ENCODE measurements at regions not wholly inside any gene's neighbourhood (a gene's known extent, or its start where the extent isn't known, plus 50 kb on each side); places are given as distances from the start of the nearest gene placed in this dataset.

GRCh38 chr14:51575349-51576116 lies 76.2 kb upstream of the FRMD6 start:
- no peak for TF ChIP-seq CTCF (IDR thresholded peaks at IDR 0.05; ENCODE audit: low read depth, low read length)
- no peak overlapping the region for H3K4me3 ChIP-seq (ENCODE audit: low read depth, low read length)

GRCh38 chr14:51576117-51576430 lies 75.6 kb upstream of the FRMD6 start:
- no peak overlapping the region for H3K4me3 ChIP-seq (ENCODE audit: low read depth, low read length)

GRCh38 chr14:51576879-51577278 lies 74.8 kb upstream of the FRMD6 start:
- no peak for TF ChIP-seq CTCF (IDR thresholded peaks at IDR 0.05; ENCODE audit: low read depth, low read length)
- no peak overlapping the region for H3K4me3 ChIP-seq (ENCODE audit: low read depth, low read length)

More at GRCh38 chr14:51576117-51576430, 75.6 kb upstream of the FRMD6 start:
- TF ChIP-seq CTCF (IDR thresholded peaks at IDR 0.05; ENCODE audit: low read depth, low read length) = no peak

- H3K4me3 ChIP-seq (ENCODE audit: low read depth, low read length) = no peak overlapping the region
- no peak for TF ChIP-seq CTCF (IDR thresholded peaks at IDR 0.05; ENCODE audit: low read depth, low read length)
These were observed 72.9 kb upstream of the FRMD6 start for GRCh38 chr14:51578853-51579252.

GRCh38 chr14:51581017-51581881 lies 70.5 kb upstream of the FRMD6 start:
- TF ChIP-seq CTCF (IDR thresholded peaks at IDR 0.05; ENCODE audit: low read depth, low read length) = no peak

GRCh38 chr14:51582437-51582836 lies 69.3 kb upstream of the FRMD6 start:
- TF ChIP-seq CTCF (IDR thresholded peaks at IDR 0.05; ENCODE audit: low read depth, low read length) = no peak
- no peak overlapping the region for H3K4me3 ChIP-seq (ENCODE audit: low read depth, low read length)

More at GRCh38 chr14:51581017-51581881, 70.5 kb upstream of the FRMD6 start:
- H3K4me3 ChIP-seq (ENCODE audit: low read depth, low read length) = no peak overlapping the region

- no peak for TF ChIP-seq CTCF (IDR thresholded peaks at IDR 0.05; ENCODE audit: low read depth, low read length)
These were observed 66.7 kb upstream of the FRMD6 start for GRCh38 chr14:51585055-51585454.

More at GRCh38 chr14:51585055-51585454, 66.7 kb upstream of the FRMD6 start:
- no peak overlapping the region for H3K4me3 ChIP-seq (ENCODE audit: low read depth, low read length)
